ENCODE measurements at regions not wholly inside any gene's neighbourhood (a gene's known extent, or its start where the extent isn't known, plus 50 kb on each side); places are given as distances from the start of the nearest gene placed in this dataset.

- ATAC-seq (replicated peaks): no peak
- H3K36me3 Mint-ChIP-seq: no peaks in the 10 kb centered on the region
- H3K27me3 Mint-ChIP-seq: no peaks in the 10 kb centered on the region
- no peaks in the 10 kb centered on the region for H3K4me1 Mint-ChIP-seq
- no peak overlapping the region for H3K27ac Mint-ChIP-seq
- H3K9me3 Mint-ChIP-seq: peaks cover 5 to 11% of the 10 kb centered on the region in 2 donors
- no peak overlapping the region for H3K4me3 Mint-ChIP-seq
- DNase-seq: no peak
These were observed 217.8 kb upstream of the IRX1 start for GRCh38 chr5:3377831-3378230.

GRCh38 chr5:3377176-3377575, 218.5 kb upstream of the IRX1 start:
- H3K9me3 Mint-ChIP-seq: peaks cover 0 to 6% of the 10 kb centered on the region in 2 donors
- H3K4me3 Mint-ChIP-seq: no peak overlapping the region
- no peaks in the 10 kb centered on the region for H3K27me3 Mint-ChIP-seq
- DNase-seq: no peak
- no peaks in the 10 kb centered on the region for H3K36me3 Mint-ChIP-seq
- no peak for ATAC-seq (replicated peaks)
- no peaks in the 10 kb centered on the region for H3K4me1 Mint-ChIP-seq
- no peak overlapping the region for H3K27ac Mint-ChIP-seq

DNA sequence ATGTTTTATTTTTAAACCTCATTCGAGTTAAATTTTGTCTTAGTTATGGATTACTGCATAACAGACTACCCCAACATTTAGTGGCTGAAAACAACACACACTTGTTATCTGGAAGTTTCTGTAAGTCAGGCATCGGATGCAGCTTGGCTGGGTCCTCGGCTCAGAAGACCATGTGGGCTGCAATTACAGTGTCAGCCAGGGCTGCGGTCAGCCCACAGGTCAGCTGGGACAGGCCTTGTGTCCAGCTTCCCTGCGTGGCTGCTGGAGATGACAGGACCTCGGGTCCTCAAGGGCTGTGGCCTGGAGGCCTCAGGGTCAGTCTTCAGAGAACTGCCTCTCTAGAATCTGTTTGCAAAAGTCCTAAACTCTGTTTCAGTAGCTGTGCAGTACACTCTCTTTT, 219.0 kb upstream of the IRX1 start:
- H3K36me3 Mint-ChIP-seq: no peaks in the 10 kb centered on the region
- peaks cover 0 to 6% of the 10 kb centered on the region in 2 donors for H3K9me3 Mint-ChIP-seq
- DNase-seq (no peak), ATAC-seq (replicated peaks) (no peak)
- no peak overlapping the region for H3K27ac Mint-ChIP-seq
- H3K27me3 Mint-ChIP-seq: no peaks in the 10 kb centered on the region
- no peaks in the 10 kb centered on the region for H3K4me1 Mint-ChIP-seq
- H3K4me3 Mint-ChIP-seq: no peak overlapping the region

DNA sequence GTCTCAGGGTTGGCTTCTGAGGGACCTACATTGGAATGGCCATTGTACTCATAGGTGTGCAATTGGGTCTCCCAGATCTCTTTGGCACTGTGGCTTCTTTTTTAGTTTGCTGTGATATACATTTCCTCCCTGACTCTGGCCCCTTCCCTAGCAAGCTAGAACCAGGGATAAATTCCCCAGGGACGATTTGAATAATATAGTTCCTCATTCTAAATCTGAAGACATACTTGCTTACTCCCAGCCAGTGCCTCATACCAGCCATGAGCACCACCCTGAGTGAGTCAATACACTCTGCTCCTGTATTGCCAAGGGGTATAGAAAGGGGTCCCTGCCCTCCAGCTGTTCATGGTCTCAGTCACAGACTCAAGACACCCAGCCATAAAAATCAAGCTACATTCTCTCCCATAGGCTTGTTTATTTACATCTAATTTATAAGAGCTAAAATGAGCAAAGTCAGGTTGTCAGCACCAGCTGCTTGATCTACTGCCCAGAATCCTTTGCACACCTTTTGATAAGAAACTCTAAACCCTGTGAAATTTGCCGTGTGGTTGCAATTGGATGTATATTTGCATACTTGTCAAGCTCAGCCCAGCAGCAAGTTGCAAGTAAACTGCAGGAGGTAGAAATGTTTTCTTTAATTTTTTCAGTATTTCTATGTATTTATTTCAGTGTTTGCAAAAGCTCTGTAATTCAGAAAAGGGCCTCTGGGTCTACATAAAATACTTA, 219.9 kb upstream of the IRX1 start:
- no peak overlapping the region for H3K4me3 Mint-ChIP-seq
- H3K9me3 Mint-ChIP-seq: peaks cover 0 to 6% of the 10 kb centered on the region in 2 donors
- no peaks in the 10 kb centered on the region for H3K4me1 Mint-ChIP-seq
- H3K27ac Mint-ChIP-seq: no peak overlapping the region
- no peak for ATAC-seq (replicated peaks)
- H3K36me3 Mint-ChIP-seq: no peaks in the 10 kb centered on the region
- H3K27me3 Mint-ChIP-seq: no peaks in the 10 kb centered on the region
- no peak for DNase-seq

- Mint-ChIP-seq H3K36me3 (no peaks in the 10 kb centered on the region), H3K27me3 (no peaks in the 10 kb centered on the region), H3K27ac (no peak overlapping the region), H3K4me1 (no peaks in the 10 kb centered on the region), H3K9me3 (peaks cover 6 to 7% of the 10 kb centered on the region in 2 donors), H3K4me3 (no peak overlapping the region)
- no peak for DNase-seq
- ATAC-seq (replicated peaks): no peak
These were observed 222.2 kb upstream of the IRX1 start for GRCh38 chr5:3373391-3373790.

- H3K27ac Mint-ChIP-seq: no peak overlapping the region
- ATAC-seq (replicated peaks): no peak
- H3K36me3 Mint-ChIP-seq: no peaks in the 10 kb centered on the region
- H3K27me3 Mint-ChIP-seq: no peaks in the 10 kb centered on the region
- DNase-seq: no peak
- no peak overlapping the region for H3K4me3 Mint-ChIP-seq
- H3K9me3 Mint-ChIP-seq: peaks cover 6 to 7% of the 10 kb centered on the region in 2 donors
- H3K4me1 Mint-ChIP-seq: no peaks in the 10 kb centered on the region
These were observed 223.3 kb upstream of the IRX1 start for GRCh38 chr5:3372289-3372688.

- no peak overlapping the region for H3K4me3 Mint-ChIP-seq
- no peaks in the 10 kb centered on the region for H3K36me3 Mint-ChIP-seq
- no peaks in the 10 kb centered on the region for H3K27me3 Mint-ChIP-seq
- peaks cover 4 to 12% of the 10 kb centered on the region in 2 donors for H3K9me3 Mint-ChIP-seq
- ATAC-seq (replicated peaks) (no peak), DNase-seq (no peak)
- no peak overlapping the region for H3K27ac Mint-ChIP-seq
- H3K4me1 Mint-ChIP-seq: no peaks in the 10 kb centered on the region
These were observed 230.0 kb upstream of the IRX1 start for GRCh38 chr5:3365501-3366215.

DNA sequence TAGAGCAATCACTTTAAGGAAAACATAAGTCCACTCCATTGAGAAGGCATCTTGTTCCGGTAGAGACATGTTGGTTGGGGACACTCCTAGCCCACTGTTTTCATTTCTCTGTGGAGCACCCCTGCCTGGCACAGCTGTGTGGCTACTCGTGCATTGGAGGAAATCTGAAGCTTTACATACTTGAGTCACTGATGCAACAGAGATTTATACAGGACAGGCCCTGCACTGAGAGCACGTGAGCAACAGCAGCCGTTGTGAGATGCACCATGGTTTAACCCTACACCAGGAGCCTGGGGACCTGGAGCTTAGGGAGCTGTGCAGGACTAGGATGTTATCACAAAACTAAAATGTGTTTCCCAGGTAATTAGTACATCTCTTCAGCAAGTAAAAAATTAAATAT, 230.7 kb upstream of the IRX1 start:
- peaks cover 4 to 12% of the 10 kb centered on the region in 2 donors for H3K9me3 Mint-ChIP-seq
- DNase-seq (no peak), ATAC-seq (replicated peaks) (no peak)
- no peaks in the 10 kb centered on the region for H3K27me3 Mint-ChIP-seq
- no peak overlapping the region for H3K4me3 Mint-ChIP-seq
- H3K4me1 Mint-ChIP-seq: no peaks in the 10 kb centered on the region
- H3K36me3 Mint-ChIP-seq: no peaks in the 10 kb centered on the region
- H3K27ac Mint-ChIP-seq: no peak overlapping the region

DNA sequence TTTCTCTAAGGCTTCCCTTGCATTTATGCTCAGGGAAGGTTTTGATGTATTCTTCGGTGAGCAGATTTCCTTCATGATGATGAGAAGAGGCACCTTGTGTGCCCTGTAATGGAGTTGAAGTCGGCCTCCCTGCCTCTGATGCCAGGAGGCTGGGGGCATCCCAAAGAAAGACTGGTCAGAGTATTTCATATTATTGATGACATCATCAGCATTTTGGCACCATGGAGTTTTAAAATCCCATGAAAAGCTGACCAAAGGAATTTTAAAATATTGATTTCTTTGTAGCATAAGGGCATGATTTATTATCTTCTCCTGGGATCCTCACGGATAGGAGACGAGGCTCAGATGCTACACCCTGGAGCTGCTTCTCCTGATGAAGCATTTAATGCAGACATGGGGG, 231.2 kb upstream of the IRX1 start:
- DNase-seq (no peak), ATAC-seq (replicated peaks) (no peak)
- H3K36me3 Mint-ChIP-seq: no peaks in the 10 kb centered on the region
- no peak overlapping the region for H3K4me3 Mint-ChIP-seq
- H3K9me3 Mint-ChIP-seq: peaks cover 3 to 9% of the 10 kb centered on the region in 2 donors
- no peaks in the 10 kb centered on the region for H3K27me3 Mint-ChIP-seq
- no peak overlapping the region for H3K27ac Mint-ChIP-seq
- H3K4me1 Mint-ChIP-seq: no peaks in the 10 kb centered on the region

DNA sequence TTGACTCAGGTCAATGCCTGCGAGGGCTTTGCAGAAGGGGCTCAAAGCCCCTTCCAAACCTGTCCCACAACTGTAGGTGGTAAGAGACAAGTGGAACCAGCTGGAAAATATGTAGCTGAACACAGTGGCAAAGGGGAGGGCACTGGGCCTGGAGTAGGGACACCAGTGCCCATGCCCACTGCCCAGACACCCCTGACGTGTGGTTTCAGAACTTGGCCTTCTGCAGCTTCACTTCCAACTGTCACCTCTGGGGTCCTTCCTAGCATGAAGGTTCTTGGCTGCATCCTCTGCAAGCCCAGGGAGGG, 233.1 kb upstream of the IRX1 start:
- Mint-ChIP-seq H3K27ac (no peak overlapping the region), H3K9me3 (peaks cover 2 to 6% of the 10 kb centered on the region in 2 donors), H3K4me3 (no peak overlapping the region), H3K27me3 (no peaks in the 10 kb centered on the region), H3K4me1 (no peaks in the 10 kb centered on the region), H3K36me3 (no peaks in the 10 kb centered on the region)
- DNase-seq (no peak), ATAC-seq (replicated peaks) (no peak)

DNA sequence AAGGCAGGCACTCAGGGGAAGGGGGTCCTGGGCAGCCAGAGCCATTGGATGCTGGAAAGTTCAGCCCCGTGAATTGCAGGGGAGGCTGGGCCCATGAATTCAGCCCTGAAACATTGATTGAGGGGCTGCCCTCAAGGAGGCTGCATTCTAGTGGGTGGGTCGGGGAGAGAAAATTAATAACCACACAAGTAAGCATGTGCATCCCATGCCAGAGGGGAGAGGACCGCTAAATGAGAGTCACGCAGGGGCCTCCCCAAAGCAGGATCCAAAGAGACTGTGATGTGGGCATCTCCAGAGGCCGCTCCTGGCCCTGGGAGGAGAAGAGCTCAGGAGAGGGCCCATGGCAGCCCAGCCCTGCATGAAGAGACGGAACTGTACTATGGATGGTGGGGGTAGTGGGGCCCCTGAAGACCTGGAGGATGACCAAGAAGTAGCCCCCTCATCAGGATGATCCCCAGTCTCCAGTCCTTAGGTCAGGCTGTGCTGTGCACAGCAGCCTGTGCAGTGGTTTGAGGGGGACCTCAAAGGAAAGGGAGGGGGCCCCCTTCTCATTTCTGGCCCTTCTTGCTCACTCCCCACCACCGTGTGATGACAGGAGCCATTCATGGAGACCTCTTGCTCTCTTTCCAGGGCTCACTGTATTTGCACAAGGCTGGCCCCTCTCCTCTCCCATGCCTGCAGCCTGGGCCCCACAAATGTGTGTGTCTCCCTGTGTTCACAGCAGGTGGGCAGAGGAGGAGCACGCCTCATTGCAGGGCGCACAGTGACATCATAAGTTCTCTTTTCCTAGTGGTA, 233.6 kb upstream of the IRX1 start:
- DNase-seq: no peak
- no peak overlapping the region for H3K4me3 Mint-ChIP-seq
- no peak for ATAC-seq (replicated peaks)
- no peaks in the 10 kb centered on the region for H3K27me3 Mint-ChIP-seq
- H3K27ac Mint-ChIP-seq: no peak overlapping the region
- H3K36me3 Mint-ChIP-seq: no peaks in the 10 kb centered on the region
- H3K9me3 Mint-ChIP-seq: peaks cover 2 to 6% of the 10 kb centered on the region in 2 donors
- H3K4me1 Mint-ChIP-seq: no peaks in the 10 kb centered on the region

DNA sequence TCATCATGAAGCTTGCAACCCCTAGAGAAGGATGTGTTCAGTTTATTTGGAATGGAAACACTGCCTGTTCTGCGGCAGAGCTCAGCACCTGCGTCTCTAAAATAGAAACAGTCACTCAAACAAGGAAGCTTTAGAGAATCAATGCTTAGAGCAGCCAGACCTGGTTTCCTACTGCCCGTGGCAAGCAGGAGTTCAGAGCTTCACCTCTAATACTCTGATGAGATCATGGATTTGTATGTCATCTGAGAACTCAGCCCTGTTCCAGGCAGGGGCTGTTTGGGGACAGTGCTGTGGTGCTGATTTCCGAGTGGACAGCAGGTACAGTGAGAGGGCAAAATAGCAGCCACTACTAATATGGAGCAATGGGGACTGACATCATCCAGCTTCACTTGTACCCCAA, 236.0 kb upstream of the IRX1 start:
- Mint-ChIP-seq H3K4me1 (no peaks in the 10 kb centered on the region), H3K36me3 (no peaks in the 10 kb centered on the region), H3K27ac (no peak overlapping the region), H3K9me3 (peaks cover 2 to 6% of the 10 kb centered on the region in 2 donors), H3K4me3 (no peak overlapping the region), H3K27me3 (no peaks in the 10 kb centered on the region)
- no peak for DNase-seq
- no peak for ATAC-seq (replicated peaks)

DNA sequence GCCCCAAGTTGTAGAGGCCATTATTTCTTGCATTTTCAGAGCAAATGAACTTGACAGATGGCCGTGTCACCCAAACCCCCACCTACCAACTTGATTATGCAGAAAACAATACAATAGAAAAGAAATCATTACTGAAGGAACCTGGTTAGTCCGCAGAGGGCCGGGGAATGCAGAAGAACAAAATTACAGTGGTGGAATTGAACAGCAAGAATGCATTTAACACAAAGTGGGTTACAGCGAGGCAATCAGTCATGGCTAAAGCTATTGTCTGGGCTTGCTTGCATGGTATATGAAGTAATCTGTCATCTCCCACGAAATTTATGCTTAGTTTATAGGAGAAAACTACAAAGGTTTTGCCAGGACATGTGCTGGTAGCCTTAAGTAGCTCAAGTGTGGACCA, 238.3 kb upstream of the IRX1 start:
- Mint-ChIP-seq H3K4me3 (no peak overlapping the region), H3K9me3 (peaks cover 2 to 6% of the 10 kb centered on the region in 2 donors), H3K27ac (no peak overlapping the region), H3K36me3 (no peaks in the 10 kb centered on the region), H3K27me3 (no peaks in the 10 kb centered on the region), H3K4me1 (no peaks in the 10 kb centered on the region)
- DNase-seq: no peak
- ATAC-seq (replicated peaks): no peak

- Mint-ChIP-seq H3K4me1 (no peaks in the 10 kb centered on the region), H3K27ac (no peak overlapping the region), H3K4me3 (no peak overlapping the region), H3K36me3 (no peaks in the 10 kb centered on the region), H3K9me3 (peaks cover 0 to 2% of the 10 kb centered on the region in 2 donors), H3K27me3 (no peaks in the 10 kb centered on the region)
- no peak for ATAC-seq (replicated peaks)
- DNase-seq: no peak
These were observed 239.6 kb upstream of the IRX1 start for GRCh38 chr5:3356016-3356415.

DNA sequence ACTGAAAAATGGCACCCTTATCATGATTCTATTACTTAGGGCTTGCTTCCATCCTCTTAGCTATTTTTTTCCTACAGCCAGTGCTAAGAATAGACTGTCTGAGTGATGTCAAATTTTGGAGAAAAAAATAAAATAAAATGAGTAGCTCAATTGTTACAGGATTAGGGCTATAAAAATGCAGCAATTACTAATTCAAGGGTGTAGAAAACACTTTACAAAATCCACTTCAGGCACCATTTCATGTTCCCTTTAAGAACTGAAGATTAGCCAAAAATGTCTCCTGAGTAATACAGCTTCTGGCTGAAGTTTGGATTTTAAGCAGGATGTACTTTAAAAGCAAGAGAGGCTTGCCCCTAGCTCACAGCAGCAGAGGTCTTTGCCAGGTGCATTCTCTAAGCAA, 240.5 kb upstream of the IRX1 start:
- Mint-ChIP-seq H3K9me3 (peaks cover under 1 to 2% of the 10 kb centered on the region in 2 donors), H3K4me3 (no peak overlapping the region), H3K36me3 (no peaks in the 10 kb centered on the region), H3K27ac (no peak overlapping the region), H3K4me1 (no peaks in the 10 kb centered on the region), H3K27me3 (no peaks in the 10 kb centered on the region)
- ATAC-seq (replicated peaks) (no peak), DNase-seq (no peak)
